H54 (cell line): ENCODE measurements at regions not wholly inside any gene's neighbourhood (a gene's known extent, or its start where the extent isn't known, plus 50 kb on each side); places are given as distances from the start of the nearest gene placed in this dataset.

Source experiments
- DNase-seq: peaks from one replicate; pipeline ENCODE4 v3.0.0; 2011; ENCODE audit warnings: low spot score, mixed read lengths; ENCODE audit not compliant: insufficient read length
- FAIRE-seq: peaks from 3 replicates; lab custom pipeline; 2011; peaks lifted over from hg19 to GRCh38; lab: Jason Lieb, UNC
- POLR2A ChIP-seq: IDR thresholded peaks from 2 replicates; pipeline ENCODE4 v1.6.1; 2011; ENCODE audit warnings: low read depth, mild to moderate bottlenecking, low read length

GRCh38 chr13:106401081-106401480 lies 134.4 kb downstream of the EFNB2 start:
- TF ChIP-seq POLR2A, result no peak
- FAIRE-seq (peak; percentile 79), DNase-seq (no peak)

- TF ChIP-seq POLR2A, result no peak
- peak; percentile 83 for FAIRE-seq
These were observed 135.2 kb downstream of the EFNB2 start for GRCh38 chr13:106400289-106400688.

GRCh38 chr13:106398289-106398688 lies 137.2 kb downstream of the EFNB2 start:
- FAIRE-seq, result no peak
- no peak for TF ChIP-seq POLR2A
- DNase-seq, result no peak

More at GRCh38 chr13:106400289-106400688, 135.2 kb downstream of the EFNB2 start:
- no peak for DNase-seq

GRCh38 chr13:106393776-106394175 lies 141.7 kb downstream of the EFNB2 start:
- no peak for FAIRE-seq
- DNase-seq, result no peak

GRCh38 chr13:106391681-106392080 lies 143.8 kb downstream of the EFNB2 start:
- FAIRE-seq, result no peak
- no peak for TF ChIP-seq POLR2A

More at GRCh38 chr13:106393776-106394175, 141.7 kb downstream of the EFNB2 start:
- TF ChIP-seq POLR2A, result no peak

GRCh38 chr13:106391271-106391670 lies 144.2 kb downstream of the EFNB2 start:
- TF ChIP-seq POLR2A, result no peak
- FAIRE-seq (no peak), DNase-seq (no peak)

More at GRCh38 chr13:106391681-106392080, 143.8 kb downstream of the EFNB2 start:
- no peak for DNase-seq

- DNase-seq, result no peak
- no peak for TF ChIP-seq POLR2A
- FAIRE-seq, result no peak
These were observed 145.1 kb downstream of the EFNB2 start for GRCh38 chr13:106390367-106390766.

GRCh38 chr13:106385654-106386053 lies 149.8 kb downstream of the EFNB2 start:
- TF ChIP-seq POLR2A, result no peak
- no peak for FAIRE-seq
- DNase-seq, result no peak

GRCh38 chr13:106384516-106384915 lies 150.9 kb downstream of the EFNB2 start:
- no peak for DNase-seq
- FAIRE-seq, result no peak
- no peak for TF ChIP-seq POLR2A

GRCh38 chr13:106383791-106384190 lies 151.7 kb downstream of the EFNB2 start:
- DNase-seq (no peak), FAIRE-seq (no peak)
- no peak for TF ChIP-seq POLR2A

- TF ChIP-seq POLR2A, result no peak
- DNase-seq, result no peak
- no peak for FAIRE-seq
These were observed 152.9 kb downstream of the EFNB2 start for GRCh38 chr13:106382534-106382933.

- no peak for TF ChIP-seq POLR2A
- FAIRE-seq (no peak), DNase-seq (no peak)
These were observed 154.4 kb downstream of the EFNB2 start for GRCh38 chr13:106381091-106381490.

- TF ChIP-seq POLR2A, result no peak
- no peak for DNase-seq
- no peak for FAIRE-seq
These were observed 157.4 kb downstream of the EFNB2 start for GRCh38 chr13:106377931-106378662.

GRCh38 chr13:106377341-106377740 lies 158.1 kb downstream of the EFNB2 start:
- no peak for FAIRE-seq
- no peak for TF ChIP-seq POLR2A
- DNase-seq, result no peak
